ENCODE measurements at regions not wholly inside any gene's neighbourhood (a gene's known extent, or its start where the extent isn't known, plus 50 kb on each side); places are given as distances from the start of the nearest gene placed in this dataset.

GRCh38 chr1:36734356-36734755 is 251.6 kb upstream of the CSF3R start:
- Histone ChIP-seq H3K36me3 (ENCODE audit: insufficient read depth, low read length) (no peaks in the 10 kb centered on the region), H3K27ac (ENCODE audit: low read depth in 1 of 2, low read length in 2 of 2) (no peak overlapping the region), H3K4me3 (ENCODE audit: low read length) (no peak overlapping the region), H3K27me3 (ENCODE audit: control insufficient read depth in 1 of 2, insufficient read depth in 2 of 2, low read length in 2 of 2) (peaks cover 14 to 26% of the 10 kb centered on the region in 2 experiments), H3K9me3 (ENCODE audit: control insufficient read depth in 1 of 2, insufficient read depth in 1 of 2, low read length in 2 of 2) (no peaks in the 10 kb centered on the region), H3K4me1 (ENCODE audit: insufficient read depth, low read length) (no peaks in the 10 kb centered on the region)
- no peak overlapping the region for H3K27ac Mint-ChIP-seq
- peaks cover 78% of the 10 kb centered on the region for H3K27me3 Mint-ChIP-seq
- ATAC-seq (ENCODE audit: poor library complexity) = no peak
- ChIA-PET CTCF (no interaction called here), POLR2A (no interaction called here)
- TF ChIP-seq, protein P1, sequence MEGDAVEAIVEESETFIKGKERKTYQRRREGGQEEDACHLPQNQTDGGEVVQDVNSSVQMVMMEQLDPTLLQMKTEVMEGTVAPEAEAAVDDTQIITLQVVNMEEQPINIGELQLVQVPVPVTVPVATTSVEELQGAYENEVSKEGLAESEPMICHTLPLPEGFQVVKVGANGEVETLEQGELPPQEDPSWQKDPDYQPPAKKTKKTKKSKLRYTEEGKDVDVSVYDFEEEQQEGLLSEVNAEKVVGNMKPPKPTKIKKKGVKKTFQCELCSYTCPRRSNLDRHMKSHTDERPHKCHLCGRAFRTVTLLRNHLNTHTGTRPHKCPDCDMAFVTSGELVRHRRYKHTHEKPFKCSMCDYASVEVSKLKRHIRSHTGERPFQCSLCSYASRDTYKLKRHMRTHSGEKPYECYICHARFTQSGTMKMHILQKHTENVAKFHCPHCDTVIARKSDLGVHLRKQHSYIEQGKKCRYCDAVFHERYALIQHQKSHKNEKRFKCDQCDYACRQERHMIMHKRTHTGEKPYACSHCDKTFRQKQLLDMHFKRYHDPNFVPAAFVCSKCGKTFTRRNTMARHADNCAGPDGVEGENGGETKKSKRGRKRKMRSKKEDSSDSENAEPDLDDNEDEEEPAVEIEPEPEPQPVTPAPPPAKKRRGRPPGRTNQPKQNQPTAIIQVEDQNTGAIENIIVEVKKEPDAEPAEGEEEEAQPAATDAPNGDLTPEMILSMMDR (IDR thresholded peaks at IDR 0.05) = no peak
- H3K4me1 Mint-ChIP-seq (ENCODE audit: low read depth) = no peaks in the 10 kb centered on the region
- H3K36me3 Mint-ChIP-seq (ENCODE audit: low read depth) = no peaks in the 10 kb centered on the region
- no peaks in the 10 kb centered on the region for H3K9me3 Mint-ChIP-seq
- intact Hi-C loops (cut with DNase I, micrococcal nuclease) = no loop called here
- DNase-seq = no peak
- no peak overlapping the region for H3K4me3 Mint-ChIP-seq

DNA sequence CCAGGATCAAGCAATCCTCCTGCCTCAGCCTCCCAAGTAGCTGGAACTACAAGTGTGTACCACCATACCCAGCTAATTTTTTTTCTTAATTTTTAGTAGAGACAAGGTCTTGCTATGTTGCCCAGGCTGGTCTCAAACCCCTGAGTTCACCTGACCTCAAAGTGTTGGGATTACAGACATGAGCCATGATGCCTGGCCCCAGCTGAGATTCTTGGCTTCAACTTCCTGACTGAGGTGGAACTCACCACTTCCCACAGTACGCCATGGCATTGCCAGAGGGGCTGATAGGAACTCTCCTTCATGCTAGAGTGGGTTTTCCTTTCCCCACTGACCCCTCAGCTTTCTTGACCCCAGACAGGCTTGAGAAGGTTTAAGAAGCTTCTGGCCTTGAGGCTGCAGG is 251.0 kb upstream of the CSF3R start:
- no peak overlapping the region for H3K4me3 ChIP-seq (ENCODE audit: low read length)
- TF ChIP-seq, protein P1 (IDR thresholded peaks at IDR 0.05) = no peak
- H3K4me1 ChIP-seq (ENCODE audit: insufficient read depth, low read length) = no peaks in the 10 kb centered on the region
- POLR2A ChIA-PET = no interaction called here
- peaks cover 77% of the 10 kb centered on the region for H3K27me3 Mint-ChIP-seq
- H3K27ac ChIP-seq (ENCODE audit: low read depth in 1 of 2, low read length in 2 of 2) = no peak overlapping the region
- ATAC-seq (ENCODE audit: poor library complexity) (no peak), DNase-seq (peak in 1 of 14 experiments; percentile 16)
- H3K4me1 Mint-ChIP-seq (ENCODE audit: low read depth) = no peaks in the 10 kb centered on the region
- no peaks in the 10 kb centered on the region for H3K36me3 ChIP-seq (ENCODE audit: insufficient read depth, low read length)
- H3K9me3 Mint-ChIP-seq = no peaks in the 10 kb centered on the region
- no peaks in the 10 kb centered on the region for H3K36me3 Mint-ChIP-seq (ENCODE audit: low read depth)
- H3K27ac Mint-ChIP-seq = no peak overlapping the region
- no peak overlapping the region for H3K4me3 Mint-ChIP-seq
- peaks cover 14 to 32% of the 10 kb centered on the region in 2 experiments for H3K27me3 ChIP-seq (ENCODE audit: control insufficient read depth in 1 of 2, insufficient read depth in 2 of 2, low read length in 2 of 2)
- CTCF ChIA-PET = no interaction called here
- no peaks in the 10 kb centered on the region for H3K9me3 ChIP-seq (ENCODE audit: control insufficient read depth in 1 of 2, insufficient read depth in 1 of 2, low read length in 2 of 2)
- intact Hi-C loops (cut with DNase I, micrococcal nuclease) = no loop called here

DNA sequence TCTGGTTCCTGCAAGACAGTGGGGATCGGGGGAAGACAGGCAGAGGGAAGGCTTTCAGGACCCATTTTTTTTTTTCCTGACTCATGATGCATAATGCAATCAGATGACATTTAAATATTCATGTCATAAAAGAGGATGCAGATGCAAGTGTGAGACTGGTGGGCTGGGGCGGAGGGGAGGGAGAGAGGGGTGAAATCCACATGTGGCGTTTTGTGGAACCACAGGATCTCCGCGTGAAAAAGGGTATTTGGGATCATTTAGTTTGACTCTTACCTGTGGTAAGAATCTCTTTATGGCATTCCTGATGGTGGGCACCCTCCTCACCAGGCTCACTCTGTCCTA is 249.3 kb upstream of the CSF3R start:
- ChIA-PET POLR2A (no interaction called here), CTCF (no interaction called here)
- Histone ChIP-seq H3K9me3 (ENCODE audit: control insufficient read depth in 1 of 2, insufficient read depth in 1 of 2, low read length in 2 of 2) (no peaks in the 10 kb centered on the region), H3K4me1 (ENCODE audit: insufficient read depth, low read length) (no peaks in the 10 kb centered on the region), H3K4me3 (ENCODE audit: low read length) (no peak overlapping the region), H3K27me3 (ENCODE audit: control insufficient read depth in 1 of 2, insufficient read depth in 2 of 2, low read length in 2 of 2) (peaks cover 11 to 27% of the 10 kb centered on the region in 2 experiments), H3K36me3 (ENCODE audit: insufficient read depth, low read length) (no peaks in the 10 kb centered on the region), H3K27ac (ENCODE audit: low read depth in 1 of 2, low read length in 2 of 2) (no peak overlapping the region)
- H3K27me3 Mint-ChIP-seq = peaks cover 63% of the 10 kb centered on the region
- intact Hi-C loops (cut with DNase I, micrococcal nuclease) = no loop called here
- DNase-seq (no peak), ATAC-seq (ENCODE audit: poor library complexity) (no peak)
- TF ChIP-seq, protein P1 (IDR thresholded peaks at IDR 0.05) = no peak
- no peaks in the 10 kb centered on the region for H3K9me3 Mint-ChIP-seq
- H3K36me3 Mint-ChIP-seq (ENCODE audit: low read depth) = no peaks in the 10 kb centered on the region
- no peaks in the 10 kb centered on the region for H3K4me1 Mint-ChIP-seq (ENCODE audit: low read depth)
- no peak overlapping the region for H3K27ac Mint-ChIP-seq
- no peak overlapping the region for H3K4me3 Mint-ChIP-seq

Data from CD4-positive, alpha-beta T cell (primary cell).